ENCODE measurements at regions not wholly inside any gene's neighbourhood (a gene's known extent, or its start where the extent isn't known, plus 50 kb on each side); places are given as distances from the start of the nearest gene placed in this dataset.

- no peak for DNase-seq
Observed at GRCh38 chr3:176969066-176969465, 228.2 kb downstream of the TBL1XR1 start.

GRCh38 chr3:176968631-176969030, 228.7 kb downstream of the TBL1XR1 start:
- no peak for DNase-seq

- no peak for DNase-seq
Observed at GRCh38 chr3:176967522-176967921, 229.8 kb downstream of the TBL1XR1 start.

- no peak for DNase-seq
Observed at GRCh38 chr3:176964661-176965060, 232.6 kb downstream of the TBL1XR1 start.

- DNase-seq: no peak
Observed at GRCh38 chr3:176961916-176962315, 235.4 kb downstream of the TBL1XR1 start.

GRCh38 chr3:176959867-176960266, 237.4 kb downstream of the TBL1XR1 start:
- DNase-seq: no peak

- no peak for DNase-seq
Observed at GRCh38 chr3:176958560-176958959, 238.7 kb downstream of the TBL1XR1 start.

GRCh38 chr3:176954517-176954916, 242.8 kb downstream of the TBL1XR1 start:
- DNase-seq: no peak

- no peak for DNase-seq
Observed at GRCh38 chr3:176953106-176954060, 243.9 kb downstream of the TBL1XR1 start.

- no peak for DNase-seq
Observed at GRCh38 chr3:176951586-176952292, 245.5 kb downstream of the TBL1XR1 start.

- DNase-seq: no peak
Observed at GRCh38 chr3:176951144-176951543, 246.1 kb downstream of the TBL1XR1 start.

GRCh38 chr3:176950743-176951142, 246.5 kb downstream of the TBL1XR1 start:
- DNase-seq: no peak

- DNase-seq: no peak
Observed at GRCh38 chr3:176948151-176948550, 249.1 kb downstream of the TBL1XR1 start.

- no peak for DNase-seq
Observed at GRCh38 chr3:176946202-176946601, 251.1 kb downstream of the TBL1XR1 start.

GRCh38 chr3:176942305-176942704, 255.0 kb downstream of the TBL1XR1 start:
- DNase-seq: no peak

- no peak for DNase-seq
Observed at GRCh38 chr3:176941689-176942088, 255.6 kb downstream of the TBL1XR1 start.

- DNase-seq: peak; percentile 59
Observed at GRCh38 chr3:176939022-176939817, 258.1 kb downstream of the TBL1XR1 start.

- no peak for DNase-seq
Observed at GRCh38 chr3:176937994-176938393, 259.3 kb downstream of the TBL1XR1 start.

- DNase-seq: no peak
Observed at GRCh38 chr3:176937541-176937940, 259.7 kb downstream of the TBL1XR1 start.

- no peak for DNase-seq
Observed at GRCh38 chr3:176935194-176935888, 261.9 kb downstream of the TBL1XR1 start.

GRCh38 chr3:176934698-176935097, 262.6 kb downstream of the TBL1XR1 start:
- DNase-seq: no peak

GRCh38 chr3:176933704-176934103, 263.6 kb downstream of the TBL1XR1 start:
- no peak for DNase-seq

- no peak for DNase-seq
Observed at GRCh38 chr3:176932433-176932832, 264.8 kb downstream of the TBL1XR1 start.

All from NCI-H510A (cell line).